Bone marrow (tissue), 2 donors: ENCODE measurements at regions not wholly inside any gene's neighbourhood (a gene's known extent, or its start where the extent isn't known, plus 50 kb on each side); places are given as distances from the start of the nearest gene placed in this dataset.
A peak's percentile ranks its signal among the peaks of the same experiment; 100 is the strongest.

Source experiments
- DNase-seq, 2 donors: peaks; one replicate each; lab custom pipeline; 2025; lab: John Stamatoyannopoulos, UW

DNA sequence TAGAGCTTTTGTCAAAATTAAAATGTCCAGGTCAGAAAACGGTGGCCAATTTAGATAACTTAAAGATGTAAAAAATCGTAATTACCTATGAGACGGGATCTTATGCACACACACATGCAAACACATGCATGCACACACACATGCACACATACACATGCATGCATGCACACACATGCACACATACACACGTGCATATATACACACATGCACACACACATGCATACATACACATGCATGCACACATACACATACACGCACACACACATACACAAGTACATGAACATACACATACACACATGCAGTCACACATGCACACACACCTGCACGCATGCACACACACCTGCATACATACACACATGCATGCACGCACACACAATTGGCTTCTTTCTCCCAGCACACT lies 362.0 kb downstream of the IRX1 start:
- DNase-seq, result no peak

GRCh38 chr5:3958389-3958788 lies 362.8 kb downstream of the IRX1 start:
- no peak for DNase-seq

DNA sequence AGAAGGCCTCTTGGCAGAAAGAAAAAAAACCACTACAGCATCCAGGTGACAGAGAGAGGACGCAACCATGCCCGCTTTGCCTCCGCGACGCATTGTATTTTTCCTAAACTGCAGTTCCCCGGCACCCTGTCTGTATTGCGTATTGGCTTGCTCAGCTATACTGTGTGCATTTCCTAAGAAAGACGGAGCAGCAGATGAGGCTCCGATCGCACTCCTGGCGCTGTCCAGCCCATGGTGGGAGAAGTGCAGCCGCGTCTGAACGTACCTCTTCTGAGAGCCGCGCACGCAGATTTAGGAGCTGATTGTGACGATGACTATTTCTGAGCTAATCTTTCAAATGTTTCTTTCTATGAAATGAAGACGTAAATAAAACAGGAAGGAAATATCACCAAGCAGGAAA lies 366.5 kb downstream of the IRX1 start:
- DNase-seq, result no peak

- no peak for DNase-seq
These were observed 368.0 kb downstream of the IRX1 start for GRCh38 chr5:3963652-3964051.

DNA sequence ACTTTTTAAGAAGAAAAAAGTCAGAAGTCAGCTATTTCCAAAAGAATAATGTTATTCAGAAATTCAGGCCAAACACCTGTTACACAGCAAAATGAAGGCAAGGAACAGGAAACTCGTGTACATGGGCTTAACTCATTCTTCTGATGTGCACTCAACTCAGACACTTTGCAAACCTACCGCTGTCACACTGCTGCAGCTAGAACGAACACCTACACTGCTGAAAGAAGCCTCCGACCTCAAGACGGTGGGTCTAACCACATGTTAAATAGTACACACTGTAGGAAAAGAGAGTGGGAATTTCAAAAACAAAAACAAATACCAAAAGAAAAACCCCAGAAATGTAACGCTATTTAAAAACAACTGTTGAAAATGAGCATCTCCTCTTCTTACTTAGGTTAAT lies 384.5 kb downstream of the IRX1 start:
- DNase-seq, result no peak

DNA sequence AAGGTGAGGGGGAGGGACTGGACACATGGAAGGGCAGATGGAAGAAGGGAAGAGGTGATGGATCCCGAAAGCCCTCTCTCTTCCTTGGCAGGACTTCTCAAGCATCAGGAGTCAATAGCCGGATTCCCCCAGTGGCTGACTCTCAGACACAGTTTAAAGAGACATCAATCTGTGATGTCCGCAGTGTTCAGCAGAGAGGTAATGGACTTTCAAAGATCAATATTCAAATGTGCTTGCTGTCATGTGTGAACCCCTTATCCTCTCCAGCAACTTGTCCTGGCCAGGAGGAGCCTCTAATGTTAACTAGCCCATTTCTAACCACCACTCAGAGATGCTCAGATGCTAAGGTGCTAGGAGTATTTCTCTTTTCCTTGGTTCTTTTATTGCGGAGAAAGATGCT lies 392.2 kb downstream of the IRX1 start:
- DNase-seq, result no peak

- DNase-seq, result no peak
These were observed 398.3 kb downstream of the IRX1 start for GRCh38 chr5:3993856-3994473.

GRCh38 chr5:3994628-3995027 lies 399.0 kb downstream of the IRX1 start:
- peak in 1 of 2 donors; percentile 7 for DNase-seq

DNA sequence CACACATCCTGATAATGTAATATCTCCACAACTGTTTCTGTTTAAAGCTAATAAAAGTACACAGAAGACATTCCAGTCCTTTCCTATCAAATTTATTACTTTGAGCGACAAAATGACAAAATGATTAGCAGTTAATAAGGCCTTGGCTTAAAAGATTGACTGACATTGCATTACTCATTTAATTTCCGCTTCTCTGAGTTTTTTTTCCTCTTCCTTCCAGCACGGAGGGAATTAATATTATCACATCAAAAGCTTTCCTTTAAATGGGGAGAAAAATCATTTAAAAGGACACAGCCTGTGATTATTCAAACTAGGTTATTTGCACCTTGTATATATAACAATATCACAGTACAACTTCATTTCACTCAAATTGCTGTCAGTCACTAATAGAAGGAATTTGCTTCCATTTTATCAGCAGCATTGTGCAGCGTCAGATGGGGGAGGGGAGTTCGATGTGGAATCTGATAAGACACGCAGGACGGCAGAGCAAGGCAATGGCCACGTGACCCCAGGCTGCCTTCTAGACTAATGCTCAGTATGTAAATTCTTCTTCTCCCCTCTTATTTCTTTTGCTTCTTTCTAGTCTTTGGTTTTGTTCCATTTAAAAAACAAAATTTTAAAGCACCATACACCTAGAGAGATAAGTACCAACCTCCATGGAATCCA lies 400.5 kb downstream of the IRX1 start:
- no peak for DNase-seq

GRCh38 chr5:3996707-3997336 lies 401.2 kb downstream of the IRX1 start:
- DNase-seq, result no peak

DNA sequence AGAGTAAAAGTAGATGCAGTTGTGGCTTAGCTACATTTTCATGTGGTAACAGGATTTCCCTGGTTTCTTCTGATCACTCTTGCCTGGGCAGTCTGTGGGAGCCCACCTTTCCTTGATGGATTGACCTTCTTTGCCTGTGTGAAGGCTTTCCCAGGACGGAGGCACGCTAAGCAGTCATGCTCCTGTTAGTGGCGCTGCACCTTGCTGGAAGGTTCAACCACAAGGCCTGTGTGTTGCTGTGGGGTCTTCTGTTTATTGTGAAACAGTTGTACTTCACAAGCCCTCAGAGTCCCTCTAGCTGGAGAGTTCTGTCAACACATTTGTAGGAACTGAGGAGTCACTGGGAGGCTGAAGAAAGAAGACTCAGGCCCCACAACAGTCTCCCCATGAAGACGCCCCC lies 402.0 kb downstream of the IRX1 start:
- DNase-seq, result no peak

DNA sequence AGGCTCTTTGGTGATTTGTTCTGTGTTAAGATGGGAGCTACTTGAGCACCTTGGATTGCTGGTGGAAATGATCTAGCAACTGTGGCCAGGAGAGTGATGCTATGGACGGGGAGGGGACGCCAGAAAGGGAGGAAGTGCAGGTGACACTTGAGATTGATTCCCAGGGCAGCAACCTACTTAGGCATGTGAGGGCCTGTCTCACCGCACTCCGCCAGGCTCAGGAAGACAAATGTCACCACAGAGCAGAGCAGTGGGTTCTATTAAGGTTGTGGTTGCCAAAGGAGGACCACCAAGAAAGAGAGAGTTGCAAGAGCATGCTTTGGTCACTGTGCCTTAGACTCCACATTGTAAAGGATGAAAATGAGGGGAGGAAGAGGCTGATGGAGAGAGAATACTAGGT lies 404.3 kb downstream of the IRX1 start:
- no peak for DNase-seq

DNA sequence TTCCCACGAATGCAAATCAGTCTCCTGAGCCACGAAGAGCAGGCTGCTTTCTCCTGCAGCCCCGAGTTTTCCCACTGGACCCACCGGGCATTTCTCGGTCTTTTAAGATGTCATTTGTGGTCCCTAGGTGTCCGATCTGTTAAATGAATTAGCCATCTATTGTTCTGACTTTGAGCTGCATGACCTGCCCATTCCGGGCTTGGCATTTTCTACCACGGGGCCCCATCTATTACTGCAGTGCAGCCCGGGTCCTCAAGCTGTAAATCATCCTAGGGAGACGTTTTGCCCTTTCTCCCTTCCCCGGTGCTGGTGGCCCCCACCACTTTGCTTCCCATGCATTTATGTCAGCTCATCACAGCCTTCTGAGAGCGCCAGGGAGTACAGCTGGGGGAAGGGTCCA lies 405.4 kb downstream of the IRX1 start:
- no peak for DNase-seq

DNA sequence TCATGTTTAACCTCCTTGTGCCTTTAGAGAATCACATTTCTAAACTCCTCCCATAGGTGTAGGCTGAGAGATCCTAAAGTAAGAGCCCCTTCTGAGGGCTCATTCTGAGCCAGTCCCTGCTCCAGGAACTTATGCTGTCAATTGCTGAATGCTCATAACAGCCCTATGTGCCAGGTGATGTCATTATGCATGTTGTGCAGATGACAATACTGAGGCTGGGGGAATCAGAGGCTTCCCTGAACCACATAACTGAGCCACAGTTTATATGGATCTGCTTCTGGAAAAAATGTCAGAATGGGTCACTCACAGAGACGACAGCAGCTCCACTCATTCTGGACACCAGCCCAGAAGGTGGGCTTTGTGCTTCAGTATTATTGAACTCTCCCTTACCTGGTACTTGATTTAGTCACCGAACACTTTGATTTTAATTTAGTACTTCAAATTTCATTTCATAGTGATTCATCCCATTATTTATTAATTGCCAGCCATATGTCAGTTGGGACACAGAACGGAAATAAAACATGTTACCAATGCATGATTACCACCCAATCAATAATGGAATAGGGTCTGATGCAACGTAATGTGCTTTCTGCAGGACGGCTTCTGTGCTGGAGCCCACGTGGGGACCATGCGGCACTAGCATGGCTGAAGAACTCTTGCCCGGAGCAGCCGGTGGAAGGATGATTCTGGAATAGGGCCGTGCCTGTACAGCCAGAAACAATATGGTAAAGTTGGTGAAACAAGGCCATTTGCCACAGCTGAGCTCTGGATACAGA lies 406.3 kb downstream of the IRX1 start:
- DNase-seq, result no peak

DNA sequence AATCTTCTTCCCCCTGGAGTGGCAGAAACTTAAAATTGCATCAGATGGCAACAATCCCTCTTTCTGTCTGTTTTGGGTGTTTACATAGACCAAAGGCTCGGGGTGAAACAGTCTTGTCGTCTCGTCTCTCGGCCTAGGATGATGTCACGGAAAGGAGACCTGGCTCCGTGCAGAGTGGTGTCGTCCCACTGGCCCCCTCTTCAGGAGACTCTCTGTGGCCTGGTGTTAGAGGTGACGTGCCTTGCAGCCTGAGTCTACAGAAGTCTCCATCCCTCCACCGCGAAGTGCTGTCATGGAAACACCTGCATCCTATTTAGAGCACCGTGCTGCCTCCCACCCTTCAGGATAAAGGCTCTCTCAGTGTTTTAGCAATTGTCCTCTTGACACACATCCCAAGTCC lies 409.7 kb downstream of the IRX1 start:
- DNase-seq, result no peak

GRCh38 chr5:4007001-4007400 lies 411.4 kb downstream of the IRX1 start:
- DNase-seq, result no peak

- DNase-seq, result no peak
These were observed 416.3 kb downstream of the IRX1 start for GRCh38 chr5:4011943-4012342.

- no peak for DNase-seq
These were observed 417.7 kb downstream of the IRX1 start for GRCh38 chr5:4013106-4013898.

- no peak for DNase-seq
These were observed 420.1 kb downstream of the IRX1 start for GRCh38 chr5:4015709-4016108.

GRCh38 chr5:4017076-4017803 lies 421.6 kb downstream of the IRX1 start:
- DNase-seq, result no peak

- no peak for DNase-seq
These were observed 422.4 kb downstream of the IRX1 start for GRCh38 chr5:4018007-4018406.
